GM12891 (cell line): ENCODE measurements at regions not wholly inside any gene's neighbourhood (a gene's known extent, or its start where the extent isn't known, plus 50 kb on each side); places are given as distances from the start of the nearest gene placed in this dataset.

ENCODE experiments used
- DNase-seq: peaks from one replicate; pipeline ENCODE4 v3.0.0; 2011; ENCODE audit warnings: low spot score; ENCODE audit not compliant: insufficient read length
- FAIRE-seq: peaks from 2 replicates; lab custom pipeline; 2011; peaks lifted over from hg19 to GRCh38; lab: Jason Lieb, UNC
- PAX5 ChIP-seq: IDR thresholded peaks from 2 replicates; pipeline ENCODE4 v1.6.1; 2011; ENCODE audit warnings: low read length, moderate library complexity, mild to moderate bottlenecking; ENCODE audit not compliant: insufficient read depth, severe bottlenecking
- POLR2A ChIP-seq: IDR thresholded peaks from 2 replicates; pipeline ENCODE4 v1.6.1; 2011; ENCODE audit warnings: low read depth, low read length, control low read depth
- POLR2AphosphoS5 ChIP-seq: IDR thresholded peaks from 2 replicates; pipeline ENCODE4 v1.6.1; 2011; ENCODE audit warnings: low read depth, low read length, control low read depth
- POU2F2 ChIP-seq: IDR thresholded peaks from 2 replicates; pipeline ENCODE4 v1.6.1; 2011; ENCODE audit warnings: low read depth, mild to moderate bottlenecking, control low read depth, low read length, moderate library complexity
- SPI1 ChIP-seq: IDR thresholded peaks from 2 replicates; pipeline ENCODE4 v1.6.1; 2011; ENCODE audit warnings: low read depth, low read length, control low read depth
- TAF1 ChIP-seq: IDR thresholded peaks from 2 replicates; pipeline ENCODE4 v1.6.1; 2011; ENCODE audit warnings: low read depth, low read length, control low read depth

- FAIRE-seq, result no peak
- no peak for TF ChIP-seq POU2F2
- no peak for TF ChIP-seq POLR2A
- no peak for TF ChIP-seq POLR2AphosphoS5
- no peak for TF ChIP-seq SPI1
- no peak for TF ChIP-seq TAF1
- no peak for TF ChIP-seq PAX5
- no peak for DNase-seq
Observed at GRCh38 chr16:13554005-13554404, 365.9 kb upstream of the ERCC4 start.

GRCh38 chr16:13554643-13555042 lies 365.3 kb upstream of the ERCC4 start:
- FAIRE-seq (no peak), DNase-seq (no peak)
- TF ChIP-seq POLR2AphosphoS5 (no peak), POU2F2 (no peak), TAF1 (no peak), SPI1 (no peak), PAX5 (no peak), POLR2A (no peak)

GRCh38 chr16:13557418-13557817 lies 362.5 kb upstream of the ERCC4 start:
- DNase-seq (no peak), FAIRE-seq (no peak)
- TF ChIP-seq TAF1 (no peak), POLR2AphosphoS5 (no peak), POU2F2 (no peak), SPI1 (no peak), POLR2A (no peak)

- no peak for FAIRE-seq
- DNase-seq, result no peak
- no peak for TF ChIP-seq PAX5
- no peak for TF ChIP-seq POU2F2
- no peak for TF ChIP-seq POLR2A
- no peak for TF ChIP-seq POLR2AphosphoS5
- TF ChIP-seq SPI1, result no peak
- TF ChIP-seq TAF1, result no peak
Observed at GRCh38 chr16:13558752-13559151, 361.2 kb upstream of the ERCC4 start.

GRCh38 chr16:13559624-13560023 lies 360.3 kb upstream of the ERCC4 start:
- no peak for TF ChIP-seq POLR2AphosphoS5
- no peak for TF ChIP-seq POLR2A
- TF ChIP-seq POU2F2, result no peak
- no peak for TF ChIP-seq TAF1
- no peak for TF ChIP-seq PAX5
- TF ChIP-seq SPI1, result no peak
- FAIRE-seq, result no peak
- DNase-seq, result no peak

GRCh38 chr16:13560151-13560550 lies 359.8 kb upstream of the ERCC4 start:
- TF ChIP-seq POLR2A, result no peak
- TF ChIP-seq POU2F2, result no peak
- TF ChIP-seq TAF1, result no peak
- no peak for TF ChIP-seq POLR2AphosphoS5
- no peak for TF ChIP-seq PAX5
- TF ChIP-seq SPI1, result no peak
- DNase-seq, result no peak
- no peak for FAIRE-seq

- no peak for DNase-seq
- TF ChIP-seq SPI1 (no peak), TAF1 (no peak), POLR2AphosphoS5 (no peak), POLR2A (no peak), POU2F2 (no peak), PAX5 (no peak)
- FAIRE-seq, result no peak
Observed at GRCh38 chr16:13561291-13562070, 358.5 kb upstream of the ERCC4 start.

- FAIRE-seq (no peak), DNase-seq (no peak)
- TF ChIP-seq PAX5, result no peak
Observed at GRCh38 chr16:13568803-13569202, 351.2 kb upstream of the ERCC4 start.

- DNase-seq (no peak), FAIRE-seq (no peak)
- TF ChIP-seq TAF1 (no peak), PAX5 (no peak), SPI1 (no peak), POLR2A (no peak), POU2F2 (no peak), POLR2AphosphoS5 (no peak)
Observed at GRCh38 chr16:13569986-13570385, 350.0 kb upstream of the ERCC4 start.

- DNase-seq (no peak), FAIRE-seq (no peak)
- TF ChIP-seq TAF1, result no peak
- no peak for TF ChIP-seq POLR2A
- TF ChIP-seq PAX5, result no peak
- no peak for TF ChIP-seq POLR2AphosphoS5
- no peak for TF ChIP-seq POU2F2
- TF ChIP-seq SPI1, result no peak
Observed at GRCh38 chr16:13571036-13571435, 348.9 kb upstream of the ERCC4 start.
